Gastroesophageal sphincter (tissue), 3 donors: ENCODE measurements at regions not wholly inside any gene's neighbourhood (a gene's known extent, or its start where the extent isn't known, plus 50 kb on each side); places are given as distances from the start of the nearest gene placed in this dataset.

Source experiments
- EP300 ChIP-seq: sonication (generic); formaldehyde crosslinking; IDR thresholded peaks from one replicate; pipeline ENCODE4 v1.6.1; 2017; ENCODE audit warnings: antibody characterized with exemption, mild to moderate bottlenecking
- POLR2A ChIP-seq, 2 donors: fragments of 450-650 bp; IDR thresholded peaks; one replicate each; pipeline ENCODE4 v1.6.1; 2017; ENCODE audit warnings: antibody characterized with exemption in 2 of 2, mild to moderate bottlenecking in 2 of 2, moderate library complexity in 1 of 2
- POLR2AphosphoS5 ChIP-seq: sonication (generic); formaldehyde crosslinking; IDR thresholded peaks from one replicate; pipeline ENCODE4 v1.6.1; 2017; ENCODE audit warnings: antibody characterized with exemption
- TF ChIP-seq, protein P1 (sequence below), 4 experiments: fragments of 200-600 bp in 2 of 4; fragments of 450-650 bp in 2 of 4; sonication (generic) in 1 of 4; IDR thresholded peaks; one replicate each; pipeline ENCODE4 v1.5.1; 2017 to 2019; ENCODE audit warnings: antibody characterized with exemption in 4 of 4, mild to moderate bottlenecking in 2 of 4, moderate library complexity in 2 of 4

DNA sequence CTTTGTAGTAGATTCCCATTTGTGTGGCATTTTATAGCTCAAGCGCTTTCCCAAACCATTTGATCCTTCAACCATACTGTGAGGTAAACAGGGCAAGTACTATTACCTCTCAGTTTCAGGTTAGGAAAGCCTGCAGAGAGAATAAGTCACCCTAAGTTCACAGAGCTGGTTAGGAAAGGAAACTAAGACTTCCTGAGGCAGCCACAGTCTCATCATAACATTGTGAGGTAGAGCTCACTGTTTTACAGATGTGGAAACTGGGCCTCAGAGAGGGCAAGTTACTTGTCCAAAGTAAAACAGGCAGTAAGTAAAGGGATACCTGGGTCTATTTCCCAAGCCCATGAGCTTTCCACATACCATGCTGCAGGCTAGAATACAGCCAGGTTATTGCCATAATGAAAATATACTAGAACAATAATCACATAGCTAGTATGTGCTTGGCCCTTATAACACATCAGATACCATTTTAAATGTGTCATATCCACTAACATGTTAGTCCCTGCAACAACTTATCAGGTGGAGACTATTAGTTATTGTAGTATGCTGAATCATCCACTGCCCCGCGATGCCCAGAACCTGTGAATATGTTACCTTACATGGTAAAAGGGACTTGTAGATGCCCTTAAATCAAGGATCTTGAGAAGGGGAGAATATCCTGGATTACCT lies 150.9 kb upstream of the GRIP1 start:
- no peak for TF ChIP-seq POLR2A (IDR thresholded peaks at IDR 0.05)
- TF ChIP-seq, protein P1, sequence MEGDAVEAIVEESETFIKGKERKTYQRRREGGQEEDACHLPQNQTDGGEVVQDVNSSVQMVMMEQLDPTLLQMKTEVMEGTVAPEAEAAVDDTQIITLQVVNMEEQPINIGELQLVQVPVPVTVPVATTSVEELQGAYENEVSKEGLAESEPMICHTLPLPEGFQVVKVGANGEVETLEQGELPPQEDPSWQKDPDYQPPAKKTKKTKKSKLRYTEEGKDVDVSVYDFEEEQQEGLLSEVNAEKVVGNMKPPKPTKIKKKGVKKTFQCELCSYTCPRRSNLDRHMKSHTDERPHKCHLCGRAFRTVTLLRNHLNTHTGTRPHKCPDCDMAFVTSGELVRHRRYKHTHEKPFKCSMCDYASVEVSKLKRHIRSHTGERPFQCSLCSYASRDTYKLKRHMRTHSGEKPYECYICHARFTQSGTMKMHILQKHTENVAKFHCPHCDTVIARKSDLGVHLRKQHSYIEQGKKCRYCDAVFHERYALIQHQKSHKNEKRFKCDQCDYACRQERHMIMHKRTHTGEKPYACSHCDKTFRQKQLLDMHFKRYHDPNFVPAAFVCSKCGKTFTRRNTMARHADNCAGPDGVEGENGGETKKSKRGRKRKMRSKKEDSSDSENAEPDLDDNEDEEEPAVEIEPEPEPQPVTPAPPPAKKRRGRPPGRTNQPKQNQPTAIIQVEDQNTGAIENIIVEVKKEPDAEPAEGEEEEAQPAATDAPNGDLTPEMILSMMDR (IDR thresholded peaks at IDR 0.05) = no peak
- TF ChIP-seq POLR2AphosphoS5 = no peak
- no peak for TF ChIP-seq EP300
